ENCODE measurements at regions not wholly inside any gene's neighbourhood (a gene's known extent, or its start where the extent isn't known, plus 50 kb on each side); places are given as distances from the start of the nearest gene placed in this dataset.
"Not testable (repeated sequence)": the region's sequence is repeated elsewhere in the genome, so short reads cannot be mapped to it uniquely, and the experiment has no call there.

- H3K9me3 Mint-ChIP-seq = peaks cover 4% of the 10 kb centered on the region
- peak; percentile 47 to 76 for DNase-seq (ENCODE audit: low spot score in 2 of 2, unreplicated experiment in 2 of 2)
- TF ChIP-seq CTCF (IDR thresholded peaks at IDR 0.05; ENCODE audit: unreplicated experiment) = no peak
- no peak overlapping the region for H3K4me3 Mint-ChIP-seq
- no peak overlapping the region for H3K27ac Mint-ChIP-seq
- no peaks in the 10 kb centered on the region for H3K27me3 Mint-ChIP-seq (ENCODE audit: low read depth)
- H3K36me3 Mint-ChIP-seq = no peaks in the 10 kb centered on the region
- peaks cover 21% of the 10 kb centered on the region for H3K4me1 Mint-ChIP-seq
These were observed 938.7 kb downstream of the TTLL7 start for GRCh38 chr1:83060221-83060620.

DNA sequence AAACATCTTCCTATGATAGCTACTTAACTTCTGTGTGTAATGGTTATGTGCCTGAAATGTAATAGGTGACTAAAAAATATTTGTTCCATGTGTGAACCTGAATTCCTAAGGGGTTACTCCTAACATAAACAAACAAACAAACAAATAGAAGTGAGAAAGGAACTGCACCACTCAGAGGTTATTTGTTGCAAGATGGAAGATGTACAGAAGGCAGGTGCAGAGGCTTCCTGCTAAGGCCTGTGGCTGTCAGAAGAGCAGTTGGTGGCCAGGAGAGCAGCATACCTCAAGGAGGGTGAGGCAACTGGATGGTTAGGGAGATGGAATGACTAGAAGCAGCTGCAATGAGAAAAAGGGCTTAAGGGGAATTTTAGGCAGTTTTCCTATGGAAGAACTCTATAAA is 940.6 kb downstream of the TTLL7 start:
- Mint-ChIP-seq H3K27ac (no peak overlapping the region), H3K27me3 (ENCODE audit: low read depth) (no peaks in the 10 kb centered on the region), H3K9me3 (peaks cover 4% of the 10 kb centered on the region), H3K4me3 (no peak overlapping the region), H3K36me3 (no peaks in the 10 kb centered on the region), H3K4me1 (peaks cover 31% of the 10 kb centered on the region)
- no peak for TF ChIP-seq CTCF (IDR thresholded peaks at IDR 0.05; ENCODE audit: unreplicated experiment)
- no peak for DNase-seq (ENCODE audit: low spot score in 2 of 2, unreplicated experiment in 2 of 2)

GRCh38 chr1:83055391-83056170 is 943.4 kb downstream of the TTLL7 start:
- Mint-ChIP-seq H3K27me3 (ENCODE audit: low read depth) (no peaks in the 10 kb centered on the region), H3K36me3 (peaks cover 7% of the 10 kb centered on the region), H3K4me1 (peaks cover 41% of the 10 kb centered on the region), H3K4me3 (no peak overlapping the region), H3K9me3 (peaks cover 12% of the 10 kb centered on the region), H3K27ac (peak overlapping the region; percentile 60)
- TF ChIP-seq CTCF (IDR thresholded peaks at IDR 0.05; ENCODE audit: unreplicated experiment) = no peak
- DNase-seq (ENCODE audit: low spot score in 2 of 2, unreplicated experiment in 2 of 2) = no peak

DNA sequence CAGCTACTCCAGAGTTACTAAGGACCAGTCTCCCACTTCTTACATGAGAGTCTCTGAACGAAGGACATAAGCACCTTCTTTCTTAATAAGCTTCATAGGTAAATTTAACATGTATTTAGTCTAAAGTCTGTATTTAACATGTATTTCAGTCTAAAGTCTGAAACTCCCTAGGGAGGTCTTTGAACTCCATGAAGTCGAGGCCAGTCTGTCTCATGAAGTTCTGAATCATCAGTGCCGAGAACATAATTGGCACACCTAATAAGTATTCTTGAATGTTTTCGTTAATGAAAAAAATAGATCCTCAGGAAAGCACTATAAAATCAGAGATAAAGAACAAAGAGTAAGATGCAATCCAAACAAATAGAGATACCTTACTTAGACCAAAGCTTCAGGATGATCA is 945.5 kb downstream of the TTLL7 start:
- peaks cover 19% of the 10 kb centered on the region for H3K9me3 Mint-ChIP-seq
- no peak overlapping the region for H3K27ac Mint-ChIP-seq
- no peak overlapping the region for H3K4me3 Mint-ChIP-seq
- peaks cover 29% of the 10 kb centered on the region for H3K4me1 Mint-ChIP-seq
- peaks cover 12% of the 10 kb centered on the region for H3K36me3 Mint-ChIP-seq
- no peak for DNase-seq (ENCODE audit: low spot score in 2 of 2, unreplicated experiment in 2 of 2)
- no peak for TF ChIP-seq CTCF (IDR thresholded peaks at IDR 0.05; ENCODE audit: unreplicated experiment)
- no peaks in the 10 kb centered on the region for H3K27me3 Mint-ChIP-seq (ENCODE audit: low read depth)

- no peak overlapping the region for H3K4me3 Mint-ChIP-seq
- no peak for DNase-seq (ENCODE audit: low spot score in 2 of 2, unreplicated experiment in 2 of 2)
- no peaks in the 10 kb centered on the region for H3K27me3 Mint-ChIP-seq (ENCODE audit: low read depth)
- peaks cover 26% of the 10 kb centered on the region for H3K4me1 Mint-ChIP-seq
- TF ChIP-seq CTCF (IDR thresholded peaks at IDR 0.05; ENCODE audit: unreplicated experiment) = no peak
- peaks cover 19% of the 10 kb centered on the region for H3K9me3 Mint-ChIP-seq
- no peak overlapping the region for H3K27ac Mint-ChIP-seq
- peaks cover 12% of the 10 kb centered on the region for H3K36me3 Mint-ChIP-seq
These were observed 946.1 kb downstream of the TTLL7 start for GRCh38 chr1:83052865-83053264.

- H3K27ac Mint-ChIP-seq; H3K4me3 Mint-ChIP-seq; H3K27me3 Mint-ChIP-seq (ENCODE audit: low read depth); DNase-seq (ENCODE audit: low spot score in 2 of 2, unreplicated experiment in 2 of 2): not testable (repeated sequence)
- H3K4me1 Mint-ChIP-seq = peaks cover 28% of the 10 kb centered on the region
- peaks cover 15% of the 10 kb centered on the region for H3K9me3 Mint-ChIP-seq
- peaks cover 12% of the 10 kb centered on the region for H3K36me3 Mint-ChIP-seq
These were observed 947.9 kb downstream of the TTLL7 start for GRCh38 chr1:83051053-83051452.
